ENCODE measurements at regions not wholly inside any gene's neighbourhood (a gene's known extent, or its start where the extent isn't known, plus 50 kb on each side); places are given as distances from the start of the nearest gene placed in this dataset.

DNA sequence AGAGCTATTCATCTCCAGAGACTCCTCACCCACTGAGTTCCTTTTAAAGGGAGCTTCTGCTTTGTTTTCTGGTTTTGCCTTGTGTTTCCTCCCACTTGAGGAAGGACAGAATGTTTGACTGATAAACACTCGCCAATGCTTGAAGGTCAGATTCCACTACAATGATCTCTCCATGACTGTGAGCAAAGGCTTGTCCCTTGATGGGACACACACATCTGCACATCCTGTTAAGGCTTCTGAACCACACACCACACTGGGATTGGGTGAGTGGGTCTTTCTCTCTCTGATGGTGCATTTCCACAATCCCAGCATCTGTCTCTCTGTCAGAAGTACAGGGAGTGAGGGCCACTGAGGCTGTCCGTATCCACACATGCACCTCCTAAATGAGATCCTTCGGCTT lies 245.3 kb downstream of the IRS2 start:
- H3K9ac ChIP-seq: no peak overlapping the region
- H3K79me2 ChIP-seq (ENCODE audit: insufficient read depth): no peaks in the 10 kb centered on the region
- peaks cover 82% of the 10 kb centered on the region for H3K27me3 ChIP-seq (replicated peaks; ENCODE audit: insufficient read depth)
- no peak overlapping the region for H2AFZ ChIP-seq
- no peak overlapping the region for H3K4me3 ChIP-seq
- H3K4me2 ChIP-seq (ENCODE audit: unreplicated experiment): no peak overlapping the region
- no peak overlapping the region for H3K27ac ChIP-seq
- H3K36me3 ChIP-seq (ENCODE audit: low read depth): no peaks in the 10 kb centered on the region
- no peaks in the 10 kb centered on the region for H3K4me1 ChIP-seq (ENCODE audit: insufficient read depth)
- in situ Hi-C loops (cut with MboI): no loop called here
- 53 to 64% methylated on average over 3 of the region's 3 CpGs for WGBS, 2 experiments (ENCODE audit: low coverage in 1 of 2, low lambda C conversion rate in 2 of 2, missing lambda C conversion rate in 2 of 2)
- H4K20me1 ChIP-seq (ENCODE audit: insufficient read depth): no peaks in the 10 kb centered on the region
- H3K9me3 ChIP-seq (ENCODE audit: low read depth): no peaks in the 10 kb centered on the region
- no peaks in the 10 kb centered on the region for H3K9me2 ChIP-seq (ENCODE audit: insufficient read depth)
- DNase-seq: no peak
- TF ChIP-seq EZH2 (IDR thresholded peaks at IDR 0.05; ENCODE audit: insufficient read depth, poor library complexity, severe bottlenecking): no peak
- TF ChIP-seq EZH2phosphoT487 (IDR thresholded peaks at IDR 0.05; ENCODE audit: insufficient read depth, low read depth): no peak
- H3F3A ChIP-seq (ENCODE audit: insufficient read depth): no peaks in the 10 kb centered on the region

DNA sequence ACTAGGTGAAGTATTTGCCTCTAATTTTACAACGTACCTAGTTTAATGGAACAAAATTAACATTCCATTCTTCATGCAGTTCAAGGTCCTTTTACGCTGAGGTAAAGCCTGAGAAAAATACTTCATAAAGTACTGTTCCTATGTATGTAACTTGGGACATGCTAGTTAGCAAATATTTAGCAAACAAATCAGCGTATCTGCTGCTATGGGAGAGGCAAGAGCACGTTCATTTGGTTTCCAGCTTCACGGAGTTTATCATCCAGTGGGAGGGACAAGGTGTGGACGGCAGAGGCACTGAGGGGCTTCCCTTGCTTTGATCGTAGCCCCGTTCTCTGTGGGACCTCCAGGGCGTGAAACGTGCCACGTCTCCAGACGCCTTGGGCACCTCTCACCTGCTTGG lies 248.8 kb downstream of the IRS2 start:
- H2AFZ ChIP-seq: no peak overlapping the region
- peaks cover 65% of the 10 kb centered on the region for H3K27me3 ChIP-seq (replicated peaks; ENCODE audit: insufficient read depth)
- no peak overlapping the region for H3K4me3 ChIP-seq
- H3K9me2 ChIP-seq (ENCODE audit: insufficient read depth): no peaks in the 10 kb centered on the region
- 41 to 47% methylated on average over 12 of the region's 12 CpGs for WGBS, 2 experiments (ENCODE audit: low coverage in 1 of 2, low lambda C conversion rate in 2 of 2, missing lambda C conversion rate in 2 of 2)
- no peaks in the 10 kb centered on the region for H3K4me1 ChIP-seq (ENCODE audit: insufficient read depth)
- no peak overlapping the region for H3K4me2 ChIP-seq (ENCODE audit: unreplicated experiment)
- H4K20me1 ChIP-seq (ENCODE audit: insufficient read depth): no peaks in the 10 kb centered on the region
- no peak overlapping the region for H3K9ac ChIP-seq
- no peaks in the 10 kb centered on the region for H3K79me2 ChIP-seq (ENCODE audit: insufficient read depth)
- H3K36me3 ChIP-seq (ENCODE audit: low read depth): no peaks in the 10 kb centered on the region
- H3F3A ChIP-seq (ENCODE audit: insufficient read depth): no peaks in the 10 kb centered on the region
- no peak for DNase-seq
- in situ Hi-C loops (cut with MboI): no loop called here
- no peak overlapping the region for H3K27ac ChIP-seq
- no peaks in the 10 kb centered on the region for H3K9me3 ChIP-seq (ENCODE audit: low read depth)
- no peak for TF ChIP-seq EZH2phosphoT487 (IDR thresholded peaks at IDR 0.05; ENCODE audit: insufficient read depth, low read depth)

DNA sequence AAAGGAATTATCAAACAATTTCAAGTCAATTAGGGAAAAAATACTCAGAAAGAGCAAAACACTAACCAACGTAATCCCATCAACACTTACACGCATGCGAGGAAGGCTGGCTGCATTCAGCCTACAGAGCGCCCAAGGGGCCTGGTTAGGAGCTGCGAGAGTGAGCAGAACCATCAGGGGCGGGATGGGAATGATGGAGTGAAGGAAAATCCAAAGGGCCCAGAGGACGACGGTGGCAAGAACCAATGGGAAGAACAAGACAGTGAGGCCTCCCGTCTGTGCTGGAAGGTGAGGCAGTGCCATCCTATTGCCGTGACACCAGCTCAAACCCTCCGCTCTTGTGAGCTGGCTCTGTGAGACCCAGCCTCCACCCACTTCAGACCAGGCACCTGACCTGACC lies 253.0 kb downstream of the IRS2 start:
- 35 to 36% methylated on average over 11 of the region's 11 CpGs for WGBS, 2 experiments (ENCODE audit: low coverage in 1 of 2, low lambda C conversion rate in 2 of 2, missing lambda C conversion rate in 2 of 2)

DNA sequence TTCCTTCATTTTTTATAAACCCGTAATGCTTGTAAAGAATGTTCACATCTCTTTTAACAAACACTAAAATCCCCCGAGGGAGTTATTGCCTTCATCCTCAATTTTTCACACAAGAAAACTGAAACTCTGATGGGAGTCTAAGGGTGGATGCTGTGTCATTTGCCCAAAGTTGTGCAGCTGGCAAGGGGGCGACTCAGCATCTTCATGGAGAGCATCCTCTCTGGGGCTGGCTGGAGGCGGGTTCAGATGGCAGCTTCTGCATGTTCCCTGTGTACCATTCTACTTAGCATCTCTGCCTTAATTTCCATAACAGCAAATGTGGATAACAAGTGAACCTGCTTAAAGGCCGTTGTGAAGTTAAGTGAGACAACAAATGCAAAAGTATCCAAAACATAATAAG lies 256.4 kb downstream of the IRS2 start:
- Histone ChIP-seq H3K36me3 (ENCODE audit: low read depth) (no peaks in the 10 kb centered on the region), H3K4me3 (no peak overlapping the region), H3F3A (ENCODE audit: insufficient read depth) (no peaks in the 10 kb centered on the region), H3K27ac (no peak overlapping the region), H2AFZ (no peak overlapping the region), H3K9me3 (ENCODE audit: low read depth) (no peaks in the 10 kb centered on the region), H4K20me1 (ENCODE audit: insufficient read depth) (no peaks in the 10 kb centered on the region), H3K4me2 (ENCODE audit: unreplicated experiment) (no peak overlapping the region), H3K9me2 (ENCODE audit: insufficient read depth) (no peaks in the 10 kb centered on the region), H3K27me3 (replicated peaks; ENCODE audit: insufficient read depth) (peaks cover 56% of the 10 kb centered on the region), H3K4me1 (ENCODE audit: insufficient read depth) (no peaks in the 10 kb centered on the region), H3K9ac (no peak overlapping the region), H3K79me2 (ENCODE audit: insufficient read depth) (no peaks in the 10 kb centered on the region)
- in situ Hi-C loops (cut with MboI): no loop called here
- no peak for TF ChIP-seq EZH2 (IDR thresholded peaks at IDR 0.05; ENCODE audit: insufficient read depth, poor library complexity, severe bottlenecking)
- DNase-seq: no peak
- 32 to 39% methylated on average over 5 of the region's 5 CpGs for WGBS, 2 experiments (ENCODE audit: low coverage in 1 of 2, low lambda C conversion rate in 2 of 2, missing lambda C conversion rate in 2 of 2)

More for the DNA sequence above, 253.0 kb downstream of the IRS2 start:
- no peak overlapping the region for H3K4me3 ChIP-seq
- in situ Hi-C loops (cut with MboI): no loop called here
- H3K4me1 ChIP-seq (ENCODE audit: insufficient read depth): no peaks in the 10 kb centered on the region
- no peaks in the 10 kb centered on the region for H4K20me1 ChIP-seq (ENCODE audit: insufficient read depth)
- no peak overlapping the region for H3K27ac ChIP-seq
- no peaks in the 10 kb centered on the region for H3K9me2 ChIP-seq (ENCODE audit: insufficient read depth)
- DNase-seq: no peak
- TF ChIP-seq EZH2 (IDR thresholded peaks at IDR 0.05; ENCODE audit: insufficient read depth, poor library complexity, severe bottlenecking) (no peak), EZH2phosphoT487 (IDR thresholded peaks at IDR 0.05; ENCODE audit: insufficient read depth, low read depth) (no peak)
- H3K36me3 ChIP-seq (ENCODE audit: low read depth): no peaks in the 10 kb centered on the region
- H3F3A ChIP-seq (ENCODE audit: insufficient read depth): no peaks in the 10 kb centered on the region
- H3K4me2 ChIP-seq (ENCODE audit: unreplicated experiment): no peak overlapping the region
- peaks cover 50% of the 10 kb centered on the region for H3K27me3 ChIP-seq (replicated peaks; ENCODE audit: insufficient read depth)
- H3K9me3 ChIP-seq (ENCODE audit: low read depth): no peaks in the 10 kb centered on the region
- H3K9ac ChIP-seq: no peak overlapping the region
- no peak overlapping the region for H2AFZ ChIP-seq
- no peaks in the 10 kb centered on the region for H3K79me2 ChIP-seq (ENCODE audit: insufficient read depth)

DNA sequence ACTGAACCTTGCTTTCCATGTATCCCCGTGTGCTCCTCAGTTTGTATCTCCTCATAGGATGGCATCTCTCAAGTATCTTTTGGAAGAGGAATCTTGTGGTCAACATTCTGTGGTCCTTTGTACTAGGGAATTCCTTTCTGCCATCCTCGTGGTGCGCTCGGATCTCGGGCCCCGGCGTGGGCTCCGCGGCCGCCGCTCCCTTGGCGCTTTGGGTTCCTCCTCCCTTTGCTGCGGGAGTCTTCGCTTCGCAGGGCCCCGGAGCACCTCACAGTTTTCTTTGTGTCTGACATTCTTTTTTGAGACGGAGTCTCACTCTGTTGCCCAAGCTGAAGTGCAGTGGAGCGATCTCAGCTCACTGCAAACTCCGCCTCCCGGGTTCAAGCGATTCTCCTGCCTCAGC lies 264.7 kb downstream of the IRS2 start:
- H3F3A ChIP-seq (ENCODE audit: insufficient read depth): no peaks in the 10 kb centered on the region
- H3K4me3 ChIP-seq: no peak overlapping the region
- H3K27me3 ChIP-seq (replicated peaks; ENCODE audit: insufficient read depth): peaks cover 16% of the 10 kb centered on the region; the same call in 1 of the 2 replicates
- H3K9me2 ChIP-seq (ENCODE audit: insufficient read depth): no peaks in the 10 kb centered on the region
- no peaks in the 10 kb centered on the region for H3K36me3 ChIP-seq (ENCODE audit: low read depth)
- WGBS, 2 experiments (ENCODE audit: low coverage in 1 of 2, low lambda C conversion rate in 2 of 2, missing lambda C conversion rate in 2 of 2): 81 to 83% methylated on average over 21 of the region's 21 CpGs
- H2AFZ ChIP-seq: no peak overlapping the region
- no peaks in the 10 kb centered on the region for H4K20me1 ChIP-seq (ENCODE audit: insufficient read depth)
- TF ChIP-seq EZH2 (IDR thresholded peaks at IDR 0.05; ENCODE audit: insufficient read depth, poor library complexity, severe bottlenecking) (no peak), EZH2phosphoT487 (IDR thresholded peaks at IDR 0.05; ENCODE audit: insufficient read depth, low read depth) (no peak)
- no peak overlapping the region for H3K4me2 ChIP-seq (ENCODE audit: unreplicated experiment)
- H3K27ac ChIP-seq: no peak overlapping the region
- H3K9ac ChIP-seq: no peak overlapping the region
- no peak for DNase-seq
- no peaks in the 10 kb centered on the region for H3K79me2 ChIP-seq (ENCODE audit: insufficient read depth)
- H3K9me3 ChIP-seq (ENCODE audit: low read depth): no peaks in the 10 kb centered on the region
- H3K4me1 ChIP-seq (ENCODE audit: insufficient read depth): no peaks in the 10 kb centered on the region
- in situ Hi-C loops (cut with MboI): no loop called here
